Stimulated activated CD8-positive, alpha-beta memory T cell treated with anti-CD3 and anti-CD28 coated beads, Interleukin-12 subunit alpha, Interleukin-12 subunit beta, amount 100 ng/mL, for 24 hours (primary cell): ENCODE measurements at regions not wholly inside any gene's neighbourhood (a gene's known extent, or its start where the extent isn't known, plus 50 kb on each side); places are given as distances from the start of the nearest gene placed in this dataset.

ENCODE experiments used
- DNase-seq: peaks from one replicate; pipeline ENCODE4 v3.0.0-alpha.2; 2020; ENCODE audit errors: extremely low read depth

DNA sequence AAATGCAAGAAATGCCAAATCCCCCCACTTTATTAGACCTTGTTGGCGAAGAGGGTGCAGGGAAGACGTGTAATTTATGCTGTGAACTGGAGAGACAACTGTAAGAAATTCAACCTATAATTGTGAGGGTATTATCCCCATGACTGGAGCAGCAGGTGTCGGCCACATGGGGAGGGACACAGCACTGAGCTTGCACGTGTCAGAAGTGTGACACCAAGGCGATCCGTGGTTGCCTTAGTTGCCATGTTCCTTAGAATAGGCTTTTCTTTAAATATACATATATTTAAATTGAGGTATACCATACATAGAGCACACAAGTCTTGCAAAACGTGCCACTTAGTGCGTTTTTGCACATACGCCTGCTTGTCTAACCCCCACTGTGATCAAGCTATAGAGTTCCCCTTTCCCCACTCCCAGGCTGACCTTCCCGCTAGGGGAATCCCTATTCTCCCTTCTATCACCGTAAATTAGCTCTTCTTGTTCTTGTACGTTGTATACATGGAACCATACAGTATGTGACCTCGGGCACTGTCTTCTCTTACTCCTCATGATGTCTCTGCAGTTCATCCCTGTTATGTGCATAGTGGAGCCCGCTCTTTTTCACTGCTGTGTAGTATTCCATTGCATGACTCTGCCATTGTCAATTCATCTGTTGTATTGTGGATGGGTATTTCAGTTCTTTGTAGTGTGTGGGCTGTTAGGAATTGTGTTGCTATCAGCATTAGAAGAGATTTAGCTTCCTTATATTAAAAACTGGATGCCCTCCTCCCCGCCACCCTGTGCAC is 81.6 kb upstream of the PMEPA1 start:
- DNase-seq, result no peak

DNA sequence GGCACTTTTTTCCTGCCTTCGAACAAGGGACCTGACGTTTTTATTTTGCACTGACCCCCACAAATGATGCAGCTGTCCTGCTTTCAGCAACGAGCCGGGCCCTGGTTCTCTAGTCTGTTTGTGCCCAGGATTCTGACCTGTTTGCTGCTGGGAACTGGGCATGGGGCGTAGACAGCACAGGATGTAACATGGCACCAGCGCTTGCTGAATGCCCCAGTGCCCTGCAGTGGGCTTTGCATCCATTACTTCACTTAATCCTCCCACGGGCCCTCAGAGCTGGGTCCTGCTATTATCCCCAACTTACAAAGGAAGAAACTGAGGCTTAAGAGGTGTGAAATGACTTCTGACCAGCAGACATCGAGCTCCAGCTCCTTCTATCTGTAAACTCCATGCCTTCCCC is 80.4 kb upstream of the PMEPA1 start:
- DNase-seq, result no peak

DNA sequence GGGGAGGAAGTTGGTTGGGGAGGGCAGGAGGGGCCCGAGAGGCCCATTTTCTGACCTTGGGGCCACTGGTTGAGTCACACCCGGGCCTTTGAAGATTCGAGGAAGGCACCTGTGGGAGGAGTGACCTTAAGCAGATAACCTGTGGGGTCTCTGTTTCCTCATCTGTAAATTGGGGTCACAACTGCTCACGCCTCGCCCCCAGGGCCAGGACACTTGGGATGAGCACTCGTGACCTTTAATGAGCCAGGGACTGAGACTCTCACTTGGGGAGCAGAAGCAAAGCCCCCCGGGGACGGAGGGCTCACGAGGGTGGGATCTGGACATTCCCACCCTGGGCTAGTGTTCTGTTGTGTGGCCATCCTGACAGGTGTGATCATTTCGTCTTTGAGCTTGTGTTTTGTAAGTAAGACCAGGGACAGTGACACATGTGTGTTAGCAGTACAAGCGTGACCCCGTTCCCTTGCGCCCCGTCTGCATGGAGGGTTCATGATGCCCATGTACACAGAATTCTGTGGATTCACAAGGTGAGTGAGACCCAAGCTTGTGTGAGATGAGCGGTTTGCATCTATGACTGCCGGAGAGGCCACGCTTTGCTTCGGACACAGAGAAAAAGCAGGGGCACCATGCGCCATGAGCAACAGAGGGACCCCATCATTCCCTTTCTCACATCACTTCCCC is 79.3 kb upstream of the PMEPA1 start:
- DNase-seq, result no peak

DNA sequence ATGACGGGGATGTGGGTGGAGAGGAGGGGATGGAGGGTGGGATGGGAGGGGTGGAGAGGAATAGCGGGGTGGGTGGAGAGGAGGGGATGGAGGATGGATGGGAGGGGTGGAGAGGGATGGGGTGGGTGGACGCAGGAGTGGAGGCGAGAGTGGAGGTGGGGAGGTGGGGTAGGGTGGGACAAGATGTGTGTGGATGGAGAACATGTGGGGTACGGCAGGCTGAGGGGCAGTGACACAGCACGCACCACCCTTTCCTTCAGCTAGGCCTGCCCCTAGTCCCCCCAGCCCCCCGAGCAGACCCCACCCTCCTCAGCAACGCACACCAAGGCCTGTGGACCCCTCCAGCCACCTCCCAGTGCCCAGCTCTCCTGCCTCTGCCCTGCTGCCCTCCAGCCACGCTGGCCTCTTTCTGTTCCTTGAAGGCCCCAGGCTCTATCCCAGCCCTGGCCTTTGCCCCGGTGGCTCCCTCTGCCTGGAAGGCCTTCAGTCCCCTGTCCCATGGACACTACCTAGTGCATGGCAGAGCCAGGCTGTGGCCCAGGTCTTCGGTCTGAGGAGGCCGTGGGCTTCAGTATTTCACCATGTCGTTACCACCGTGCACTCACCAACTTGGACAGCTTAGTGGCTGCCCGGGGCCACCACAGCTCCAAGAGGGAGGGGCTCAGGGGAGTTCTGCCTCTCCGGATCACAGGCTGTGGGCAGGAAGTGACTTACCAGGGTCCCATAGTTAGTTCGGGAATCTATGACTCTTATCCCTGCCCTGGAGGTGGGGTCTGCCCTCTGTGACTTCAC is 78.4 kb upstream of the PMEPA1 start:
- DNase-seq, result no peak

DNA sequence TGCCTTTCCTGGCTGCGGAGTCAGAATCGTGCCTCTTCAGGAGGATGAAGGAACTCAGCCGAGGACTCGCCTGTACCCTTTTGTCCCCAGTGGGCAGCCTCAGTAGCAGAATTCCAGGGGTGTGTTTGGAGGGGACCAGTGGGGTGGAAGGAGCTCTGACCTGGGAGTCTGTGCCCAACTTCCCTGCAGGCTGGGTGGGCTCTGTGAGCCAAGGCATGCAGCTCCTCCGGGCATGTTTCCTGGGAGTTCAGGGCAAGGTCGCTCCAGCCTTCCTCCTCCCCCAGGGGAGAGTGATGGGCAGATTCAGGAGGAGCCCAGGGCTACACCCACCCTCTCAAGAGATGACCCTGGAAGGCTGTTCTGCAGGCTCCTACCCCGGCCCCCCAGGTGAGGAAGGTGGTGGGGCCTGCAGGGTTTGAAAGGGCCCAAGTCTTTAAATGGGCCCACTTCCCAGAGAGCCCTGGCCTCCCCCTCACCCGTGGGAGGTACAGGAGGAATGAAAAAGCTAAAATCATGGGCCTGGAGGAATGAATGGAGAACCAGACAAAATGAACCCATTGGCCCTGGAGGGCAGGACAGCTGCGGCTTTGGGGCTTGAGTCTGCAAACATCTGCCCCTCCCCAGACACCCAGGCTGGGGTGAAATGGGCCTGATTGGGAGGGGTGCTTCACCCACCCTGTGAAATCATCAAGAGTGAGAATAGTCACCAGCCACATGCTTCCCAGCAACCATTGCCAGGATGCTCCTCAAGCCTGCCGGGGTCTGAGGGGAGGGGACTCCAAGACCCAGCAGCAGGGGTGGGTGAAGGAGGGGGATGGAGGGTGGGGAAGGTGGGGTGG is 77.6 kb upstream of the PMEPA1 start:
- DNase-seq, result no peak

- DNase-seq, result no peak
Measured at GRCh38 chr20:57786304-57786932, 76.6 kb upstream of the PMEPA1 start.

DNA sequence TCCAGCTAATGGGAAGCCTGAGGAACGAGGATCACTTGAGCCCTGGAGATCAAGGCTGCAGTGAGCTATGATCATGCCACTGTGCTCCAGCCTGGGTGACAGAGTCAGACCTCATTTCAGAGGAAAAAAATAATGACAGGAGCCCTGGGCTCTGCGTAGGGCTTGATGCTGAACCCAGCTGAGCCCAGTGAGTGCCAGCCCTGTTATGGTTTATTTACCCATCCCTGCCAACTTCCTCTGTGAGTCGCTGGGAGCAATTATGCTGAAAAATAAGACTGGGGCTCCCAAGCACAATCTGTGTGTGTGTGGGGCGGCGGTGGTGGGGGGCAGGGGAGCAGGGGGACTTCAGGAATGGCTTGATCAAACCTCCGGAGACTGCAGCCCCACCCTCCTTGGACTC is 75.9 kb upstream of the PMEPA1 start:
- no peak for DNase-seq

DNA sequence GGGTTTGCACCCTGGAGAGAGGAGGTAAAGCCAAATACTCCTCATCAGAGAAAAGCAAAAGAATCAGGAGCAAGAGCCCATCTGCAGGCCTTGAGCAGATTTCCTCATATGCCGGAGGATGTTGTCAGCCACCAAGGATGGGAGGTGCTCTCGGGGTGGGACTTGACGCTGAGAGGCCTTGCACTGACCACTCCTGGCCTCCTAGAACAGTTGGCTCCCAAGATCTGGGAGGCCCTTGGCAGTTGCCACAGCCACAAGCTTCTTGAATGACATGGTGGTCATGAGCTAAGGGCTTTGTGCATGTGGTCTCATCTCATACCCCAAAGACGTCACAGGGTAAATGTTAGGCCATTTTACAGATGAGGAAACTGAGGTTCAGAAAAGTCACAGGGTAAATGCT is 75.2 kb upstream of the PMEPA1 start:
- no peak for DNase-seq

GRCh38 chr20:57783956-57784837 is 74.4 kb upstream of the PMEPA1 start:
- DNase-seq, result no peak

DNA sequence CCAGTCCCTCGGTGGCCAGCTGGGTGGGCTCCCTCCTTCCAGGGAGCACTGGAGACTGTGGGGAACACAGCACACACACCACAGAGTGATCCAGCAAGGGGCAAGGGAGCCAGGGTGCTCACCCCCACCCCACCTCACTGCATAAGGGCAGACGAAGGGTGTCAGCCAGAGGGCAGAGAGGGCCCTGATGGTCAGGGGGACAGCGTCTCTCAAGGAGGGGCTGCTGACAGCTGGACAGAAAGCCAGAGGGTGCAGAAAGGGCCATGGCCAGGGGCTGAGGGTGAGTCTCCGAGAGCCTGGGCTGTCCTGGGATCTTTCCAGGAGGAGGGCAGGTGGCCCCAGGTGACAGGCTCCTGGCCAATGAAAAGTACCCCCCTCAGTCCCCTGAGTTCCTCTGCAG is 73.4 kb upstream of the PMEPA1 start:
- no peak for DNase-seq

- no peak for DNase-seq
Measured at GRCh38 chr20:57782631-57783041, 72.8 kb upstream of the PMEPA1 start.

- DNase-seq, result no peak
Measured at GRCh38 chr20:57781901-57782300, 72.1 kb upstream of the PMEPA1 start.

DNA sequence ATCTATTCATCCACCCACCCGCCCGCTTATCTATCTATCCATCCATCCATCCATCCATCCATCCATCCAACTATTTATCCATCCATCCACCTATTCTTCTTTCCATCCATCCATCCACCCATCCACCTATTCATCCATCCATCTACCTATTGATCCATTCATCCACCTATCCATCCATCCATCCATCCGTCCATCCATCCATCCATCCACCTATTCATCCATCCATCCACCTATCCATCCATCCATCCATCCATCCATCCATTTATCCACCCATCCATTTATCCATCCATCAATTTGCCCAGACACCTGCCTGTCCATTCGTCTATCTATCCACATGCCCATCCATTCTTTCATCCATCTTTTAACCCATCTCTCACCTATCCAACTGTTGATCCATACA is 71.1 kb upstream of the PMEPA1 start:
- DNase-seq, result no peak

DNA sequence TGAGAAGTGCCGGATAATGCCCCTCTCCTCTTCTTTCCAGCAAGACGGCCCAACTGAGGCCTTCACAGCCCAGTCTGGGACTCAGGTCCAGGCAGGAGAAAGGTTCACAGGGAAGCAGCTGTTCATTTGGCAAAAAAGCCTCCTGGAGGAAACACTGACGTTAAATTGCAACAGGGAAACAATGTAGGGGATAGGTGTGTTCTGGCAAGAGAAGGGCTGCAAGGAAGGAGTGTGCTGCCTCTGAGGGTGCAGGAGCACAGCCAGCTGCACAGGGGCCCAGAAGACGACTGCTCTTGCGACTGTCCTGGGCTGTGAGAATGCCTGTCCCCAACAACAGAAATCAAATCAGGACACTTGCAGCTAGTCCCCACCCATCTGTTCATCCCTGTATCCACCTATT is 70.6 kb upstream of the PMEPA1 start:
- DNase-seq, result no peak

DNA sequence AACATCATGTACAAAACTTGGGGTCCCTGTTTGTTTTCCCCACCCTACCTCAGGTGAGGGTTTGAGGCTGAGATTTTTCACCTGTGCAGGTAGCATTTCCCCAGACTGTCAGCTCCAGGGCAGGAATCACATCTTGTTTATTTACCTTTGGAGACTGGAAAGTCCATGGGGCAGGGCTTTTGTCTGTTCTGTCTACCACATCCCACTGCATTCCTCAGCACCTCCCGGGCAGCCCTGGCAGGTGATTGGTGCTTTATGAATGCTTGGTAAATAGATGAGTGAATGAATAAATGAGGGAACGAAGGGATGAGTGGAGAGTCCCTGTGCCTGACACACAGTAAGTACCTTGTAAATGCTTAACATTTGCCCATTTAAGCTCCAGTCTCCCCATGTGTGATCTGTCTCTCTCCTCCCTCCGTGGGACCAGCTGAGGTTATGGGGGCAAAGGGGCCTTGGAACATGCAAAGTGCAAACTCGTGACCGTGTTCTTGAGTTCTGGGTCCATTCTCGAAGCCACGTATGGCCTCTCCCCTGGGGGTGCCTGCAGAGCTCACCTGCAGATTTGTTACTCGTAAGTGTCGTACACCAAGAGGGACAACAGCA is 69.7 kb upstream of the PMEPA1 start:
- no peak for DNase-seq

- DNase-seq, result no peak
Measured at GRCh38 chr20:57777911-57778310, 68.1 kb upstream of the PMEPA1 start.

- no peak for DNase-seq
Measured at GRCh38 chr20:57774951-57775350, 65.1 kb upstream of the PMEPA1 start.

DNA sequence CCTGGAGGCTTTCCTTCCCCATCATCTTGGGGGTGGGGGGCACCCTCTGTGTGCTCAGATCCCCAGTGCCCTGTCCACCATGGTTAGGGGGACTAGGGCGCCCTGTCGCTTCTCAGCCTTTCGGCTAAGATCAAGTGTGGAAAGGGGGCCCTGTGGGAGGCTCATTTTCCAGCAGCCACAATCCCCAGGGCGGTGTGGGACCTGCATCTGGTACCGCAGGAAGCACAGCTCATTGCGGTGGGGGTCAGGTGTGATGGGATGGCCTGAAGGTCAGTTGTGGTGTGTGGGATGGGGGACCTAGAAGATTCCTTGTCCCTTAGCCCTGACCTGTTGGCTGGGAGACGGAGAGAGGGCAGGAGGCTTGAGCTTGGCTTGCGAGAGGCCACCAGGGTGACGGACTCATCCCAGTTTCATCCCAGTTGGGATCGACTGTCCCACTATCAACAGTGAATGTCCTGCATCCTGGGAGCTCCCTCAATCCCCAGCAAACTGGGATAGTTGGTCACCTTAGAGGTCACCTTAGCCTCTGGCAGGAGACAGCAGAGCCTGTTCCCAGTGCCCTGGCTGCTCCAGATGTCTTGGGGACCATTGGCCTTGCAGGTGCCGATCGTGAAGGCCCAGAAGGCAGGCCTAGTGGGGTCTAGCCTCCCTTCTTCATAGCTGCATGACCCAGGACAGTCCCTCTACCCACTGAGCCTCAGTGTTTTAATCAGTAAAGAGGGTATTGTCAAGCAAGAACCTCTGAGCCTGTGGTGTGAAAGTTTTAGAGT is 64.5 kb upstream of the PMEPA1 start:
- no peak for DNase-seq
